ENCODE measurements at regions not wholly inside any gene's neighbourhood (a gene's known extent, or its start where the extent isn't known, plus 50 kb on each side); places are given as distances from the start of the nearest gene placed in this dataset.

- DNase-seq (ENCODE audit: low spot score): no peak
Measured at GRCh38 chr2:193973781-193974180, 1683.2 kb upstream of the SLC39A10 start.

GRCh38 chr2:193966590-193966989 lies 1690.4 kb upstream of the SLC39A10 start:
- DNase-seq (ENCODE audit: low spot score): no peak

- DNase-seq (ENCODE audit: low spot score): no peak
Measured at GRCh38 chr2:193965263-193965662, 1691.8 kb upstream of the SLC39A10 start.

- DNase-seq (ENCODE audit: low spot score): no peak
Measured at GRCh38 chr2:193963472-193964119, 1693.4 kb upstream of the SLC39A10 start.

- no peak for DNase-seq (ENCODE audit: low spot score)
Measured at GRCh38 chr2:193946806-193947205, 1710.2 kb upstream of the SLC39A10 start.

- DNase-seq (ENCODE audit: low spot score): no peak
Measured at GRCh38 chr2:193943406-193943960, 1713.5 kb upstream of the SLC39A10 start.

- no peak for DNase-seq (ENCODE audit: low spot score)
Measured at GRCh38 chr2:193935114-193935513, 1721.9 kb upstream of the SLC39A10 start.

GRCh38 chr2:193929131-193929530 lies 1727.9 kb upstream of the SLC39A10 start:
- no peak for DNase-seq (ENCODE audit: low spot score)

GRCh38 chr2:193907561-193907960 lies 1712.8 kb upstream of the TMEFF2 start:
- DNase-seq (ENCODE audit: low spot score): no peak

- no peak for DNase-seq (ENCODE audit: low spot score)
Measured at GRCh38 chr2:193900292-193900691, 1705.6 kb upstream of the TMEFF2 start.

- DNase-seq (ENCODE audit: low spot score): no peak
Measured at GRCh38 chr2:193895226-193895625, 1700.5 kb upstream of the TMEFF2 start.

GRCh38 chr2:193894081-193894480 lies 1699.3 kb upstream of the TMEFF2 start:
- DNase-seq (ENCODE audit: low spot score): no peak

- no peak for DNase-seq (ENCODE audit: low spot score)
Measured at GRCh38 chr2:193891023-193891422, 1696.3 kb upstream of the TMEFF2 start.

- no peak for DNase-seq (ENCODE audit: low spot score)
Measured at GRCh38 chr2:193885419-193885818, 1690.7 kb upstream of the TMEFF2 start.

- no peak for DNase-seq (ENCODE audit: low spot score)
Measured at GRCh38 chr2:193883820-193884219, 1689.1 kb upstream of the TMEFF2 start.

GRCh38 chr2:193876980-193877379 lies 1682.2 kb upstream of the TMEFF2 start:
- no peak for DNase-seq (ENCODE audit: low spot score)

- DNase-seq (ENCODE audit: low spot score): no peak
Measured at GRCh38 chr2:193869564-193869963, 1674.8 kb upstream of the TMEFF2 start.

GRCh38 chr2:193868833-193869232 lies 1674.1 kb upstream of the TMEFF2 start:
- DNase-seq (ENCODE audit: low spot score): no peak

GRCh38 chr2:193868132-193868531 lies 1673.4 kb upstream of the TMEFF2 start:
- DNase-seq (ENCODE audit: low spot score): no peak

GRCh38 chr2:193867454-193867853 lies 1672.7 kb upstream of the TMEFF2 start:
- DNase-seq (ENCODE audit: low spot score): no peak

GRCh38 chr2:193861557-193861956 lies 1666.8 kb upstream of the TMEFF2 start:
- no peak for DNase-seq (ENCODE audit: low spot score)

GRCh38 chr2:193847991-193848390 lies 1653.3 kb upstream of the TMEFF2 start:
- DNase-seq (ENCODE audit: low spot score): no peak

GRCh38 chr2:193847130-193847529 lies 1652.4 kb upstream of the TMEFF2 start:
- no peak for DNase-seq (ENCODE audit: low spot score)

GRCh38 chr2:193845604-193846003 lies 1650.9 kb upstream of the TMEFF2 start:
- no peak for DNase-seq (ENCODE audit: low spot score)

All from germinal center (tissue), 1 donor.